ENCODE measurements at regions not wholly inside any gene's neighbourhood (a gene's known extent, or its start where the extent isn't known, plus 50 kb on each side); places are given as distances from the start of the nearest gene placed in this dataset.
"Not testable (repeated sequence)": the region's sequence is repeated elsewhere in the genome, so short reads cannot be mapped to it uniquely, and the experiment has no call there.

DNA sequence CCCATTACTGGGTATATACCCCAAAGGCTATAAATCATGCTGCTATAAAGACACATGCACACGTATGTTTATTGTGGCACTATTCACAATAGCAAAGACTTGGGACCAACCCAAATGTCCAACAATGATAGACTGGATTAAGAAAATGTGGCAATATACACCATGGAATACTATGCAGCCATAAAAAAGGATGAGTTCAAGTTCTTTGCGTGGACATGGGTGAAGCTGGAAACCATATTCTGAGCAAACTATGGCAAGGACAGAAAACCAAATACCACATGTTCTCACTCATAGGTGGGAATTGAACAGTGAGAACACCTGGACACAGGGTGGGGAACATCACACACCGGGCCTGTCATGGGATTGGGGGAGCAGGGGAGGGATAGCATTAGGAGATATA, 54.4 kb upstream of the MUCL1 start:
- not testable (repeated sequence) for DNase-seq

DNA sequence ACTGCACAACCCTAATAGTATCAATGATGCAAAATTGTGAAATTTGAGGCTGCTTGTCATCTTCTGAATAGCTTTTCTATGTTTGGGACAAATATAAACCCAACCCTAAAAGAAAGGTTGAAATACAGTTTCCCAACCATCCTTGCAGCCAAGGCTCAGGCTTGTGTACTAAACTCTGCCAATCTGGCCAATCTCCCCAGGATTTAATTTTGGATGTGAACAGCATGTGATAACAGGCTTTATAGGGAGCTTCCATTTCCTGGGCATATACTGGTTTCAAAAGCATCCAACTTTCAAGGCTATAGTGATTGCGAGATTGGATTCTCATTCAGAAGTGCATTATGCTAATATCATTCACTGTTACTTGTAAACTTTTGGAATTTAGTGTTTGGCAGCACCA, 55.7 kb upstream of the MUCL1 start:
- no peak for DNase-seq

GRCh38 chr12:54796991-54797390, 57.3 kb upstream of the MUCL1 start:
- no peak for DNase-seq

GRCh38 chr12:54795644-54796043, 58.7 kb upstream of the MUCL1 start:
- no peak for DNase-seq

GRCh38 chr12:54786081-54786480, 68.2 kb upstream of the MUCL1 start:
- no peak for DNase-seq

DNA sequence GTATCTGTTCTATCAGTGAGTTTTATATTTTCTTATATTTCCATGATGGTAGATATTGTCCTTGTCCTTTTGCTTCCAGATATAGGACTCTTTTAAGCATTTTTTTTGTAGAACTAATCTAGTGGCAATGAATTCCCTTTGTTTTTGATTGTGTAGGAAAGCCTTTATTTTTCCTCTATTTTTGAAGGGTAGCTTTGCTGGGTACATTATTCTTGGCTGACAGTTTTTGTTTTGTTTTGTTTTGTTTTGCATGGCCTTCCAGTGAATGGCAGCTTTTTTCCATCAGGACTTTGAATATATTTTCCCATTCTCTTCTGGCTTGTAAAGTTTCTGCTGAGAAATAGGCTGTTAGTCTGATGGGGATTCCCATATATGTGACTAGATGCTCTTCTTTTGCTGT, 70.2 kb upstream of the MUCL1 start:
- DNase-seq, result no peak

DNA sequence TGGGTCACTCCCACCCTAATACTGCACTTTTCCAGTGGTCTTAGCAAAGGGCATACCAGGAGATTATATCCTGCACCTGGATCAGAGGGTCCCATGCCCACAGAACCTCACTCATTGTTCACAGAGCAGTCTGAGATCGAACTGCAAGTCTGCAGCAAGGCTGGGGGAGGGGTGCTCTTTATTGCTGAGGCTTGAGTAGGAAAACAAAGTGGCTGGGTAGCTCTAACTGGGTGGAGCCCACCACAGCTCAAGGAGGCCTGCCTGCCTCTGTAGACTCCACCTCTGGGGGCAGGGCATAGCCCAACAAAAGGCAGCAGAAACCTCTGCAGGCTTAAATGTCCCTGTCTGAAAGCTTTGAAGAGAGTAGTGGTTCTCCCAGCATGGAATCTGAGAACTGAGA, 77.3 kb upstream of the MUCL1 start:
- not testable (repeated sequence) for DNase-seq

GRCh38 chr12:54773593-54773992, 80.7 kb upstream of the MUCL1 start:
- no peak for DNase-seq

DNA sequence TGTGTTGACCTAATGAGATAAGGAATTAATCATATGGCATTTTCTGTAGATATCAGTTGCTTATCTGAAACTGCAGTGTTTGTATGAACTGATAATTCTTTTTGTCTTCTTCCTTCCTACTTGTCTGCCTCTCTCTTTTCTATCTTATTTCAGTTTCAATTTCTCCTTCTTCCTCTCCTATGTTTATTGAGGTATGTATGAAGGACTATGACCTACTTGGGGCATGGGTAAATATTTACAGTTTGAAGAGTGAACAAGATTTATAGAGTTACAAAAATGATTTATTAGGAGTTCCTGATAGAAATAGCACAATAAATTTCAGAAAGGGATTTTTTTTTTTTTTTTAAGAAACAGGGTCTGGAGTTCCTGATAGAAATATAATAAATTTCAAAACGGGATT, 88.7 kb upstream of the MUCL1 start:
- peak; percentile 51 for DNase-seq

- DNase-seq, result no peak
Measured at GRCh38 chr12:54762390-54762789, 91.9 kb upstream of the MUCL1 start.

GRCh38 chr12:54759751-54760150, 94.6 kb upstream of the MUCL1 start:
- DNase-seq, result peak; percentile 83

DNA sequence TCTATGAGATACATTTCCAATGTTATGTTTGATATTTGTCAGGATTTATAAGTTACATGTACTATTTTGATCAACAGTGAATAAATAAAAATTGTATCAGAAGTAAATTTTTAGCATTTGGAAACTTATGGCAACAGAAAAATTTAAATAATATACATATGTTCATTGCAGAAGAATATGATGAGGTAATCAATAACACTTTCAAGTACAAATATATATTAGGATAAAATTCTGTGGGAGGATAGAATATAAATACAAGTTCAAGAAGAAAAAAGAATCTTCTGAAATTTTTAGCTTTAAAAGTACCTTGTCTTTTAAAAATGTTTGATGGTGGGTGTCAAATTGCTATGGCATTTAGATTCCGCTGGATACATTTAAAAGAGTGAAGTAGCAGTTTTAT, 102.8 kb upstream of the MUCL1 start:
- no peak for DNase-seq

- peak; percentile 76 for DNase-seq
Measured at GRCh38 chr12:54749191-54749818, 101.1 kb upstream of the DCD start.

GRCh38 chr12:54744590-54744989, 96.4 kb upstream of the DCD start:
- DNase-seq, result no peak

DNA sequence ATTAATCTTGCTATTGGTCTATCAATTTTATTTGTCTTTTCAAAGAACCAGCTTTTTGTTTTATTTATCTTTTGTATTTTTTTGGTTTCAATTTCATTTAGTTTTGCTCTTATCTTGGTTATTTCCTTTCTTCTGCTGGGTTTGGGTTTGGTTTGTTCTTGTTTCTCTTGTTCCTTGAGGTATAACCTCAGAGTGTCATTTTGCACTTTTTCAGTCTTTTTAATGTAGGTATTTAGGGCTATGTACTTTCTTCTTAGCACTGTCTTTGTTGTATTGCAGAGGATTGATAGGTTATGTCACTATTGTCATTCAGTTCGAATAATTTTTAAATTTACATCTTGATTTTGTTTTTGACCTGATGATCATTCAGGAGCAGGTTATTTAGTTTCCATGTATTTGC, 92.7 kb upstream of the DCD start:
- DNase-seq, result no peak

DNA sequence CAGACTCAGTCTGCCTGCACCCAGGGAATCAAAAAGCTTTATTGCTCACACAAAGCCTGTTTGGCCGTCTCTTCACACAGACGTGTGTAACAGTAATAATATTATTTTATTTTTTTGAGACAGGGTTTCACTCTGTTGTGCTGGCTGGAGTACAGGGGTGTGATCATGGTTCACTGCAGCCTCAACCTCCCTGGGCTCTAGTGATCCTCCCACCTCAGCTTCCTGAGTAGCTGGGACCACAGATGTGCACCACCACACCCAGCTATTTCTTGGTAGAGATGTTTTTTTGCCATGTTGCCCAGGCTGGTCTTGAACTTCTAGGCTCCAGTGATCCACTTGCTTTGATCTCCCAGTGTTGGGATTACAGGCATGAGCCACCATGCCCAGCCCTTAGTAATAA, 88.4 kb upstream of the DCD start:
- no peak for DNase-seq

- DNase-seq, result no peak
Measured at GRCh38 chr12:54734196-54734950, 86.2 kb upstream of the DCD start.

DNA sequence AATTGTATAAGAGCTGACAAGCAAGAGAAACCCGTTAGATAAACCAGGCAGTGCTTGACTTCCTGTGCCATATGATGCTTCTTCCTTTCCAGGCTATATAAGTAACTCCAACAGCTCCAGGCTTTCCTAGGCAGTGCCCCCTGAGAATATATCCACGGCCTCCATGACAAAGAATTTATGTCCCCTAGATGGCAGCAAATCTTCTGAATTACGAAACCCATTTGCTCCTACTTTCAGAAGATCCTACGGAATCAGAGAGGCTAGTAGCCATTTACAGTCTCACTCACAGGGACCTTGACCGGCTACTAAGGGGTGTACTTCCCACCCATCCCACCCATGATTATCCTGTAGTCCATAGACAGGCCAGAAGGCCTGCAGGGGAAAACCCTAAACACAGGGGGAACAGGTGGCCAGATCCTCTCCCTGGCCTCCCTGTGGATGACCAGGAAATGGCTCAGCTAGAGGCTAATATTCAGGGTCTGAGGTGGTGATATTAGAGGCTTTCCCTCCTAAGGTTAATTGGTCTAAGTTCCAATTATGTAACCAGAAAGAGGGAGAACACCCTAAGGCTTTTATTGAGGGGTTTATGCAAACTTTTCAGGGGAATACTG, 77.2 kb upstream of the DCD start:
- peak; percentile 55 for DNase-seq

- peak; percentile 64 for DNase-seq
Measured at GRCh38 chr12:54723379-54724256, 75.5 kb upstream of the DCD start.

GRCh38 chr12:54721312-54721711, 73.1 kb upstream of the DCD start:
- DNase-seq, result no peak

DNA sequence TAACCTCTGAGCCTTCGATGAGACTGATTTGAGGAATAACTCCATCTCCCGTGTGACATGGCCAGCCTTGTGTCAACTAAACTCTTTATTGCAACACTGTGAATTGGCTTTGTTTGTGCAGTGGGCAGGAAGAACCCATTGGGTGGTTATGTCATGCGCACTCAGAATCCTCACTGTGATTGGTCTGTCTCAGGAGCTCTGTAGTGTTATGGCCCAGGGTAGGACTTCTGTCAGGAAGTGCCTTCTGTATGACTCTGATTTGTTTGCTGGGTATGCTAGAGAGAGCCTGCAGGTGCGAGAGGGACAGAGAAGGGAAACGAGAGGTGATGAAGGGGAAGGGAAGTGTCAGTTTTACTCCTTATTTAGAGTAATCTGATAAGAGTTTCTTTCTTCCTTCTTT, 71.5 kb upstream of the DCD start:
- no peak for DNase-seq

DNA sequence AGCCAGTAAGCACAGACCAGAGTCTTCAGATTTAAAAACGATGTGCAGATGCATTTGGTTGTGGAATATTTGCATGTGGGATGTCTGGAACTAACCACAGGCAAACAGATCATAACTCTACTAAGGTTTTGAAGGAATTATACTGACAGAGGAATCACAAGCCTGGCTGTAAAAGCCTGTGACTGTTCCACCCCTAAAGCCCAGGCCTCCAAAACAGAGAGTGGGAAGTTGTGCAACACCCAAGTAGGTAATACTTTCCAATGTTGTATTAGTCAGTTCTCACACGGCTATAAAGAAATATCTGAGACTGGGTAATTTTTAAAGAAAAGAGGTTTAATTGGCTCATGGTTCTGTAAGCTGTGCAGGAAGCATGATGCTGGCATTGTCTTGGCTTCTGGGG, 68.1 kb upstream of the DCD start:
- no peak for DNase-seq

GRCh38 chr12:54713876-54714275, 65.7 kb upstream of the DCD start:
- not testable (repeated sequence) for DNase-seq

All from OCI-M1 (cell line).